Keratinocyte (primary cell): ENCODE measurements at regions not wholly inside any gene's neighbourhood (a gene's known extent, or its start where the extent isn't known, plus 50 kb on each side); places are given as distances from the start of the nearest gene placed in this dataset.

Experiments used
- DNase-seq: peaks from one replicate; pipeline ENCODE4 v3.0.0-alpha.2; 2011; ENCODE audit warnings: low read depth, missing footprints, low spot score
- FAIRE-seq: peaks from 2 replicates; lab custom pipeline; 2011; peaks lifted over from hg19 to GRCh38; lab: Jason Lieb, UNC
- H2AFZ ChIP-seq: 2 replicates; pipeline ENCODE4 v1.6.0; 2012; ENCODE audit warnings: low read length, control low read depth, inconsistent platforms; ENCODE audit not compliant: control insufficient read depth
- H3K27ac ChIP-seq: 2 replicates; pipeline ENCODE4 v1.5.1; 2011; ENCODE audit warnings: low read length; ENCODE audit not compliant: control insufficient read depth, insufficient read depth
- H3K27me3 ChIP-seq: 3 replicates; pipeline ENCODE4 v1.6.0; 2011; ENCODE audit warnings: low read length; ENCODE audit not compliant: control insufficient read depth, insufficient read depth; ENCODE audit errors: extremely low read depth
- H3K36me3 ChIP-seq, 2 experiments: 2 replicates in 1 of 2; 3 replicates in 1 of 2; pipeline ENCODE4 v1.5.1; 2011; ENCODE audit warnings: low read length in 2 of 2, mild to moderate bottlenecking in 1 of 2; ENCODE audit not compliant: control insufficient read depth in 2 of 2, insufficient read depth in 2 of 2; ENCODE audit errors: extremely low read depth in 1 of 2
- H3K4me1 ChIP-seq: 3 replicates; pipeline ENCODE4 v1.5.1; 2011; ENCODE audit warnings: low read length; ENCODE audit not compliant: control insufficient read depth, insufficient read depth; ENCODE audit errors: extremely low read depth
- H3K4me2 ChIP-seq: 3 replicates; pipeline ENCODE4 v1.6.0; 2011; ENCODE audit warnings: low read depth, low read length; ENCODE audit not compliant: control insufficient read depth, insufficient read depth; ENCODE audit errors: extremely low read depth
- H3K4me3 ChIP-seq, 3 experiments: fragments of 200-600 bp in 1 of 3; sonication (generic) in 1 of 3; 2 replicates in 2 of 3; 3 replicates in 1 of 3; pipeline ENCODE4 v1.5.1; 2011 to 2016; ENCODE audit warnings: low read length in 3 of 3, mild to moderate bottlenecking in 3 of 3, control low read depth in 2 of 3, inconsistent platforms in 1 of 3, low read depth in 1 of 3, mixed read lengths in 1 of 3, mixed run types in 1 of 3, moderate library complexity in 1 of 3; ENCODE audit not compliant: control insufficient read depth in 2 of 3, insufficient read depth in 2 of 3; ENCODE audit errors: extremely low read depth in 1 of 3
- H3K79me2 ChIP-seq: 2 replicates; pipeline ENCODE4 v1.6.0; 2012; ENCODE audit warnings: low read length; ENCODE audit not compliant: control insufficient read depth, insufficient read depth
- H3K9ac ChIP-seq: 3 replicates; pipeline ENCODE4 v1.6.0; 2011; ENCODE audit warnings: low read length; ENCODE audit not compliant: control insufficient read depth, insufficient read depth; ENCODE audit errors: extremely low read depth
- H3K9me1 ChIP-seq: 3 replicates; pipeline ENCODE4 v1.6.0; 2011; ENCODE audit warnings: low read length; ENCODE audit not compliant: control insufficient read depth, insufficient read depth; ENCODE audit errors: extremely low read depth
- H3K9me3 ChIP-seq: 2 replicates; pipeline ENCODE4 v1.5.1; 2012; ENCODE audit warnings: low read depth, low read length; ENCODE audit not compliant: control insufficient read depth
- H4K20me1 ChIP-seq: 3 replicates; pipeline ENCODE4 v1.6.0; 2011; ENCODE audit warnings: low read length; ENCODE audit not compliant: control insufficient read depth, insufficient read depth; ENCODE audit errors: extremely low read depth
- EZH2 ChIP-seq: IDR thresholded peaks from one replicate; pipeline ENCODE4 v1.6.1; 2012; ENCODE audit warnings: inconsistent platforms, mild to moderate bottlenecking, low read length, moderate library complexity
- dilution Hi-C: fragments of 300-500 bp; cut with MboI; formaldehyde crosslinking; loops from one replicate; pipeline ENCODE4 v1.7.0; 2020; ENCODE audit warnings: low sequenced_read_pairs; ENCODE audit not compliant: extremely low pct_ligation_motif_present
- TF ChIP-seq, protein P1 (sequence below), 3 experiments: IDR thresholded peaks in 1 of 3; conservative IDR thresholded peaks in 1 of 3; optimal IDR thresholded peaks in 1 of 3; 2 replicates in 2 of 3; 3 replicates in 1 of 3; pipeline versions ENCODE3 to v1.5.1; 2011; ENCODE audit warnings: low read length in 3 of 3, mild to moderate bottlenecking in 3 of 3, moderate library complexity in 2 of 3, control low read depth in 1 of 3, inconsistent platforms in 1 of 3; ENCODE audit not compliant: insufficient read depth in 2 of 3; ENCODE audit errors: extremely low read depth in 1 of 3

DNA sequence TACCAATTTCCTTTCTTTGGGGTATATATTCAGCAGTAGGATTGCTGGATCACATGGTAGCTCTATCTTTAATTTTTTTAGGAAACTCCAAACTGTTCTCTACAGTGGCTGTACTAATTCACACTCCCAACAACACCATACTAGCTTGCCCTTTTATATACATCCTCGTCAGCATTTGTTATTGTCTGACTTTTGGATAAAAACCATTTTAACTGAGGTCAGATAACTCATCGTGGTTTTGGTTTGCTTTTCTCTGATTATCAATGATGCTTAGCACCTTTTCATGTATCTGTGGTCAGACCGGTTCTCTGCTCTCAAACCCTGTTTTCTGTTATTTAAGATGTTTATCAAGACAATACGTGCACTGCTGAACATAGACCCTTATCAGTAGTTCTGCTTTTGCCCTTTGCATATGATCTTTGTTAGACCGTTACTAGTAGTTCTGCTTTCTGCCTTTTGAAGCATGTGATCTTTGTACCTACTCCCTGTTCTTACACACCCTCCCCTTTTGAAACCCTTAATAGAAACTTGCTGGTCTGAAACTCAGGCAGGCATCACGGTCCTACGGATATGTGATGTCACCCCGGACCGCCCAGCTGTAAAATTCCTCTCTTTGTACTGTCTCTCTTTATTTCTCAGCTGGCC lies 474.3 kb downstream of the RSL24D1 start:
- no peak for FAIRE-seq
- no peaks in the 10 kb centered on the region for H3K4me1 ChIP-seq

DNA sequence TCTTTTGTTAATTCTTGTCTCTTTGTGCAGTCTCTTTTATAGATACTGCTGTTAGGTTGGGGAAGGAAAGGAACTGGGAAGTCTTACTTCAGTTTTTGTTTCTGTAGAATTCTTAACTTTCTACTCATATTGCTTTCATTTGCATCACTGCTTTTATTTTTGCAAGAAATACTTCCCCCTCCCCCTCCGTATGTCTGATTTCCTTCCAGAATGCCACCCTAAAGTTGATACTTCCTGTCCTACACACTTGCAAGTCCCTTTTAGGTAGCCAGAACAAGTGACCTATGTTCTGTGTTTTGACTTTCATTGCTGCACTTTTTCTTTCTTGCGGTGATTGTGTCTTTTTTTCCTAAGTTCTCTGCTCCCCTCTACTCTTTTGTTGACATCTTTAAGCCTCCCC lies 477.4 kb downstream of the RSL24D1 start:
- Histone ChIP-seq H3K9ac (no peak overlapping the region), H3K4me3 (no peak overlapping the region), H3K9me3 (no peaks in the 10 kb centered on the region), H3K4me1 (no peaks in the 10 kb centered on the region), H2AFZ (no peak overlapping the region), H3K27ac (no peak overlapping the region), H3K79me2 (no peaks in the 10 kb centered on the region), H3K36me3 (no peaks in the 10 kb centered on the region), H4K20me1 (no peaks in the 10 kb centered on the region), H3K4me2 (no peak overlapping the region), H3K9me1 (no peaks in the 10 kb centered on the region), H3K27me3 (no peaks in the 10 kb centered on the region)
- DNase-seq (no peak), FAIRE-seq (no peak)
- dilution Hi-C loops, result no loop called here
- TF ChIP-seq EZH2, result no peak
- TF ChIP-seq, protein P1, sequence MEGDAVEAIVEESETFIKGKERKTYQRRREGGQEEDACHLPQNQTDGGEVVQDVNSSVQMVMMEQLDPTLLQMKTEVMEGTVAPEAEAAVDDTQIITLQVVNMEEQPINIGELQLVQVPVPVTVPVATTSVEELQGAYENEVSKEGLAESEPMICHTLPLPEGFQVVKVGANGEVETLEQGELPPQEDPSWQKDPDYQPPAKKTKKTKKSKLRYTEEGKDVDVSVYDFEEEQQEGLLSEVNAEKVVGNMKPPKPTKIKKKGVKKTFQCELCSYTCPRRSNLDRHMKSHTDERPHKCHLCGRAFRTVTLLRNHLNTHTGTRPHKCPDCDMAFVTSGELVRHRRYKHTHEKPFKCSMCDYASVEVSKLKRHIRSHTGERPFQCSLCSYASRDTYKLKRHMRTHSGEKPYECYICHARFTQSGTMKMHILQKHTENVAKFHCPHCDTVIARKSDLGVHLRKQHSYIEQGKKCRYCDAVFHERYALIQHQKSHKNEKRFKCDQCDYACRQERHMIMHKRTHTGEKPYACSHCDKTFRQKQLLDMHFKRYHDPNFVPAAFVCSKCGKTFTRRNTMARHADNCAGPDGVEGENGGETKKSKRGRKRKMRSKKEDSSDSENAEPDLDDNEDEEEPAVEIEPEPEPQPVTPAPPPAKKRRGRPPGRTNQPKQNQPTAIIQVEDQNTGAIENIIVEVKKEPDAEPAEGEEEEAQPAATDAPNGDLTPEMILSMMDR (optimal IDR thresholded peaks at IDR 0.05 in 1 of 3, IDR thresholded peaks at IDR 0.05 in 1 of 3, conservative IDR thresholded peaks at IDR 0.05 in 1 of 3; ENCODE audit: extremely low read depth in 1 of 3, insufficient read depth in 2 of 3, low read length in 3 of 3), result no peak

More for the DNA sequence above, 474.3 kb downstream of the RSL24D1 start:
- Histone ChIP-seq H3K9me1 (no peaks in the 10 kb centered on the region), H3K4me2 (no peak overlapping the region), H3K4me3 (no peak overlapping the region), H3K27ac (no peak overlapping the region), H3K9me3 (peaks cover 4% of the 10 kb centered on the region), H2AFZ (no peak overlapping the region), H3K36me3 (no peaks in the 10 kb centered on the region), H3K79me2 (no peaks in the 10 kb centered on the region), H3K27me3 (no peaks in the 10 kb centered on the region), H4K20me1 (no peaks in the 10 kb centered on the region), H3K9ac (no peak overlapping the region)
- dilution Hi-C loops, result no loop called here
- TF ChIP-seq EZH2, result no peak
- TF ChIP-seq, protein P1 (optimal IDR thresholded peaks at IDR 0.05 in 1 of 3, IDR thresholded peaks at IDR 0.05 in 1 of 3, conservative IDR thresholded peaks at IDR 0.05 in 1 of 3; ENCODE audit: extremely low read depth in 1 of 3, insufficient read depth in 2 of 3, low read length in 3 of 3), result no peak
- DNase-seq, result no peak
